NCI-H2029 (cell line): ENCODE measurements at regions not wholly inside any gene's neighbourhood (a gene's known extent, or its start where the extent isn't known, plus 50 kb on each side); places are given as distances from the start of the nearest gene placed in this dataset.
"Not testable (repeated sequence)": the region's sequence is repeated elsewhere in the genome, so short reads cannot be mapped to it uniquely, and the experiment has no call there.

Source experiments
- DNase-seq: peaks from one replicate; lab custom pipeline; 2025; lab: John Stamatoyannopoulos, UW

DNA sequence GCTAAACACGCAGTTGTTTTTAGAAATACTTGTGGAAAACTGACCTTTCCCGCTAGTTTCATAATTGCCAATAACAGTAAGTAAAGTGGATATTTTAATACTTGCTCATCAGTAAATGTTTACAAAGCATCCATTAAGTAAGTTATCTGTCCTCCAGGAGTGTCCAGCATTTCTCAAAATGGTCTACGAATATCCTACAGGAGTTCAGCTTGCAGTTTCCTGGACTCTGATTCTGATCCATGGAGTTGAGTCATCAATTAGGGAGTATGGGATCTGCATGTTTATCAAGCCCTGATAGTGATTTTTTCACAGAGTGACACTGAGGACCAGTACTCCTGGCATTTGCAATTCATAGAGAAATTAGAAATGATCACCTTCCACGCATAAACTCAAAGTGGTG, 325.2 kb upstream of the AADAT start:
- DNase-seq = no peak

DNA sequence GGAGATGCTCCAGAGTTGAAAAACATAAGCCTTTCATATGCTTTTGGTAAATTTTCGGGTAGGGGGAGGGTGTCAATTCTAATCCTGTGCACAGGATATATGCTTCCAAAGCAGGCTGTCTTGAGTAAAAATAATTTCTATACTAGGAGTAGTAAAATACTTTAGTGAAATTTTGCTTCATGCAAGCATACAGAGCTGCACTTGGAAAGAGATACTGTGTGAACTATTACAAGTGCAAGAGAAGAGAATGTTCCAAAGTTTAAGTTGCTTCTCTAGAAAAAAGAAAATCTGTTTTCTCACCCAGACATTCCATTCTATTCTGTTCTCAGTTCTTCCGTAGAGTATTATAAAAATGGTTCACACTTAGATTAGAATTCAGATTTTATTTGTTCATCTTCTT, 324.6 kb upstream of the AADAT start:
- no peak for DNase-seq

DNA sequence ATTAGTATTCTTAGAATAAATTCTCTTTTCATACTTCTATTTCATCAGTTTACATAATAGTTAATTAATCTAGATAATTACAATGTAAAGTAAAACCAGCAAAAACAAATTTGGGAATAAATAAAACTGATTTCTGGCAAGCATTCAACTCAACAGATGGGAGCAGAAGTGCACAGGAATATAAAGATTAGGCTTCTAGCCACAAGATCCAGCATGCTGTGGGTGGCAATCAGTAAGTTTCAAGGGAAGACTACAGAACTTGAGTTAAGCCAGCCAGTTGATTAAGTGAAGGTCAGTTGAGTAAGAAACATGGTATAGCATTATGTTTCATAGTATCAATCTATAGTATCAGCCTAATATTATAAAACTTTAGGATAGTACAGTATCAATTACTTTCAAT, 324.2 kb upstream of the AADAT start:
- no peak for DNase-seq

DNA sequence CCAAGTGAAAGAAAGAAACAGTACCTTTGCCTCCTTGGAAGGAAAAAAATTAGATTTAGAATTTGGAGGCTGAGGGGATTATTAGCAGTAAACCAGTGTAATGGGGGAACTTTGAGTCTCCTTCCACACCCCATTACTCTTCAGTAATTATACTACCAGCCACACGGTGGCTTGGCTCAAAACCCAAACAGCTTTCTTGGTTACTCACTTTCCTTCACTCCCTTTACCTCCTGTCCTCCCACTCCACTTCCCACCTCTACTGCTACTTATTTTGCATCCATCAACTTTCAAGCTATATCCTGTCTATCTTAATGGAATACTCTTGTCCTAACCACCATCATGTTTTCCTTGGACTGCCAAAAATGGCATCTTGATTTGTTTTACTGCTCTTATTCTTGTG, 310.6 kb upstream of the AADAT start:
- no peak for DNase-seq

DNA sequence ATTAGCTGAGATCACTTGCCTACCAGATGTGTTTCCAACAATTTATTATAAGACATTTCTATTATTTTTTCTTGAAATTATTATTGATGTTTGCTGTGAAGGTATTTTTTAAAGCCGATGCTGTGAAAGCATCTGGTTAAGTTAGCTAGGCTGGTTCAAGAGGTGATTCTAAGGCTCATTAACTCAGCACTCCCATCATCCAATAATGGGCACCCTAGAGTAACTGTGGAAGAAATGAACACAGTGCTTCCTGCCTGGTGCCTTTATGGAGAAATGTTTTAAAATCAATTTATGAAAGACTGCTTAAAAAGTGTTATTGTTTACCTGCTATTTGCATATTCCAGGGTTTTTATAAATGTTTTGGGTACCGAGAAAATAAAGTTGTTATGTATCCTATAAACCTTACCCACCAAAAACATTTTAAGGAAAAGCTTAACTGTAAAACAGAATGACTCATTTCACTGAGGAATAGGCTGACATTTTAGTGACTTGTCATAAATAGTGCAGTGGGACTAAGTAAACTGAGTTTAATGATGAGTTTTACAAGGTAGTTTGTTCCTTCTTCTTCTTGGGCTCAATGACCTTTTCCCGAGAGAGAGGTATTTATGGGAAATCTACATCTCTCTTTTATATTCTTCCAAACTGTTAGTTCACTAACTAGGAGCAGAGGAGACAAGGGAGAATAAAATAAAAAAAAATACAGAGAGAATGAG, 310.0 kb upstream of the AADAT start:
- DNase-seq = no peak

DNA sequence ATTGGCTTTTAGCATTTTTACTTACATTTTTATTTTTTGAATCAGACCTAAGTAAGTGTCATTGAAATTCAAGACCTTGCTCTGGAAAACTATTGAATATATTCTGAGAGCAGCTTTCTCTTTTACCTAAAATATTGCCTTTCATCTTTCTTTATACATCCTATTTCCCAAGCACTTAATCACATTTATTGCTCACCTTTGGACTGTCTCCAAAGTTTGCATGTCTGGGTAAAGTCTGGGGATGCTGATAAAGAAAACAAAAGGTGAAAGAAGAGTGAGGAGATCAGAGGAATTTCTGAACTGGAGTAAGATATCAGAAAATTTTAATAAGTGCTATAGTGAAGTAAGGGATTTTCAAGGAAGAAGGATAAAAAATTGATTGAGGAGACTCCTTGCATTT, 308.5 kb upstream of the AADAT start:
- DNase-seq = no peak

DNA sequence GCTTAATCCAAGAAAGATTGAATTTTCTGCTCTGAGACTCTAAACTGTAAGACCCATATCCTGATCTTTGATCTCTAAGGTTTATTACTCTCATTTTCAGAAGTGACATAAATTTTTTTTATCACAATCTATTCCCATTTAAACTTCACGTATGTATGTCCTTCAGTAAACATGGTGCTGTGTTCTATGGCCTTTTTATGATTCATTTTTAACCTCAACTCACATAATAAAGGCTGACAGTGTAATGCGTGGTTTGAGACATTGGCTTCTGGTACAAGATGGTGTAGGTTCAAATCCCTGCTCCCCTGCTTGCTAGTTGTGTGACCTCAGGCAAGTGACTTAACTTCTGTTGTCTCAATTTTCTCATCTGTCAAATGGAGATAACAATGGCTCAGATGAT, 306.0 kb upstream of the AADAT start:
- no peak for DNase-seq

DNA sequence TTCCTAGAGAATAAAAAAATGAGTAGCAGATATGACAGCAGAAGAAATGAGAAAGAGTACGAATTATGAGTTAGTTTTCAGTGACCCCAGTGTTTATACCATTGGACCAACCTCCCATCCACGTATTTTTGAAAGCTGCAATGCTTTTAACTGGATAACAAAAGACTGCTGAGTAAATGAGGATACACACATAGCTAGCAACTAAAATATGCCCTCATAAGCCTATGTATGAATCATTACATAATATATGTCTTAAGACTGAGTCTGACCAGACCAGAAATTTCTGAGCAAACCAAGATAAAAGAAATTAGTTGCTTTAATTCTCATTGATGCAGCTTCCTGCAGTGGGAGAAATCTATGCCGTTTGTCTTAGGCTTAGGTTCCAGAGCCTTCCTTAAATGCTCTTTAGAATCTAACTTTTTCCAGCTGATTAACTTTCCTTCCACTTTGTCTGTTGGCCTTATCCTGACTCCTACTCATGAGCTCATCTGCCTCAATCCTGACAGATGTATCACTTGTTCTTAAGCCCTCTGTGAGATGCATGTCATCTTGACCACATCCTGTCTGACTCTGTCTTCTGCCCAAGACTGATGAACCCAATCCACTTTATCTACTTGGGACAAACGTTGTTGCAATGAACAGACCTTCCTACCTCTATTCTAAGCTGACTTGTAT, 301.4 kb upstream of the AADAT start:
- DNase-seq = no peak

DNA sequence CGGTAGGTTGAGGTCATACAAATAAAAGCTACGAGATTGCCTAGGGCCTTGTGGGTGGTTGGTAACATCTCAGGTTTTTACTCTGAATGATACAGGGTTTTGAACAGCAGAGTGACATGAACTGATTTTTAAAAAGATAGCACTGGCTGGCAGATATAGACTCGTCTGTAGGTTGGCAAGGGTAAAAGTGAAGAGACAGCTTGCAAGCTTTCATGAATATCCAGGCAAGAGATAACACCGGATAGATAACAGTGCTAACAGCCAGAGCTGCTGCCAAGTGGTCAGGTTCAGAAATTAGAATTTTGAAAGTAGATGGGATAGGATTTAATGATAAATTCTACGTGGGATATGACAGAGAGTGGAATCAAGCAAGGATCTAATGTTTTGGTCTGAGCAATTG, 299.7 kb upstream of the AADAT start:
- no peak for DNase-seq

DNA sequence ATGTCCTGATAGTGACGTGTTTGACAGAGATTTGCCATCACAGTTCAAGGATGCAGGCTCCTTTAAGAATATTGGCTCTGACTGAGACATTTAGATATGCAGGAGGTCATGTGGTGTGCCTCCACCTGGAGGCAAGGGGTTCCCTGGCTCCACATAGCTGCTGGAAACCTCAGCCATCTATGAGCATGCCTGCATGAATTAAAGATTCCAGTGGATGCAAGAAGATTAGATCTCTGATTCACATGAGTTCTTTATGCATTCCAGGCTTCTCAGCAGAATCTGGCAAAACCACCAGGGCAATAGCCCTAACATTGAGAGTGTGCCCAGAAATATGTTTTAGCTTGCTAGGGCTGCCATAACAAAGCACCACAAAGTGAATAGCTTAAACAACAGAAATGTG, 298.5 kb upstream of the AADAT start:
- no peak for DNase-seq

DNA sequence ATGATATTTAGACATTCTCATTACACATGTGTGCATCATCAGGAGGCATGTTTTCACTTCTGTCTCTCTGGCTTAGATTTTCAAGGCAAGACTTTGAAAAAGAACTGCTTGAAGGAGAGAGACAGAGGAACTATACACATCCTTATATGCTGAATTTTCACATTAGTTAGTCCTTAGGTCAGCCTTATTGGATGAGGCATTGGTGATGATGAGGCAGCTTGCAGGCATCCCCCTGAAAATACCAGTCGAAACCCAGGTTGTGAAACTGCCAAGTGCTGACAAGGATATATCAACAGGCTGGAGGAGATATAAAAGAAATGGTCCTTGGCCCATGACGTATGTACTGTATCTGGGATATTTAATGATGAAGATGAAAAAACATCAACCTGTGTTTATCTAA, 297.2 kb upstream of the AADAT start:
- DNase-seq = no peak

DNA sequence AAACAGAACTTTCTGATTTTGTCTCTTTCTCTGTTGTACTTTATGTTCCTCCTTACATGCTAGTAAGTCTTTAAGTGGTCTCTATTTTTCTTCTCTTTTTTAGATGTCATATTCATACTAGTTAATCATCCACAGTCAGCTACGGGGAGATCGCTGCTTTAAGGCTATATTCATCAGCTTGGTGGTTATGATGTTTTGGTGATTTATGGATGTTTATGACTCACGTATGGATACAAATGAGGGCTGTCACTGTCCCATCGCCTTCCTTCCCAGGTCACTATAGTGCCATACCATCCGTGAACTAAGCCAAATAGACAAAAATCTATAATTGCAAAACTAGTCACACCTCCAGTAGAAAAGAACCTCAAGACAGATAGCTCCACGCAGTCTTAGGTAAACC, 296.8 kb upstream of the AADAT start:
- no peak for DNase-seq

DNA sequence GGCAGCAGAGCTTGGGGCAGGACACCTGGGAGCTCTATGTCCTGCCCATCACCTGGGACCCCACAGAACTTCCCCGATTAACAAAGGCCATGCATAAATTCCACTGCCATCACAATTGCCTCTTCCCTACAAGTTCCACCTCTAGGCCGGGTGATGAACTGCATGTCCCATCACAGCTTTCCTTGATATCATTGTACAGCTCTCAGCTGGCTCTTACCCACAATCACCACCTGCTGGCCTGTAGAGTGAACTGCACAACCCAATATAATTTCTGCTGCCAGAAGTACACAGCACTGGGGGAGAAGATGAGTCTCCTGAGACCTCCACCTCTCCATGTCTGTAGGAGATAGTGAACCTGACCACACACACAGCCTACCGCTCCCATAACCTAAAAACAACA, 285.0 kb upstream of the AADAT start:
- DNase-seq = no peak

DNA sequence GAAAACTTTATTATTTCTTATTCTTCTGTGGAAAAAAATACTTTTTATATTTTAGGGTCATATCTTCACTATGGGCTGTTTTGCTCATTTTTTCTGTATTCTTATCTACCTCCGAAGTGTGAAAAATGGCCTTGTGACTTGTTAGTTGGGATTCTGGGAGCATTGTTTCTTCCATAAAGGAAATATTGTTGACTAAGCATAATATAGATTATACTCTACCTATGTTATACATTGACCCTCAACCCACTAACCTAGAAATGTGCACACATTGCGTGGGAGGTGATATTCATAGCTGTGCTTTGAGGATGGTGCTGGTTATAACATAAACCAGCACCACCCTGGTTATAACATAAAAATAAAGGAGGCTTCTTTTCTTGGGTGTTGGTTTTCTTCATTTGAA, 259.2 kb upstream of the AADAT start:
- no peak for DNase-seq

DNA sequence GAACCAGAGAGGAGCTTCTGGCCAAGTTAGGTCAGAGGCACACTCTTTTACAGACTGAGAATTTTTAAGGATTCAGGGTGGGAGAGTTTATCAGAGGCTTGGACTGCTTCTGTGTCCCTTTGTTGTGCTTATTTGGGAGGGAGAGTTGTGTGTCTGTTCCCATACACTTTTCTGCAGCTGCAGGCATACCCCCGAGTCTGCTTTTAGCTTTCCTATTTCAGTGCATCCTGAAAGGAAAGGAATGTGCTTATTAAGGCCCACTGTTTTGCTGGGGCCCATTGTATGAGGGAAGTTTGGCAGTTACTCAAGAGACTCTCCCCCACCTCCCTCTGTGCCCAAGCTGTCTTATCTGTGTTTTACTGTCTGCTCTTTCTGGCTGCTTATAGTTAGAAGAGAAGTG, 257.4 kb upstream of the AADAT start:
- not testable (repeated sequence) for DNase-seq

DNA sequence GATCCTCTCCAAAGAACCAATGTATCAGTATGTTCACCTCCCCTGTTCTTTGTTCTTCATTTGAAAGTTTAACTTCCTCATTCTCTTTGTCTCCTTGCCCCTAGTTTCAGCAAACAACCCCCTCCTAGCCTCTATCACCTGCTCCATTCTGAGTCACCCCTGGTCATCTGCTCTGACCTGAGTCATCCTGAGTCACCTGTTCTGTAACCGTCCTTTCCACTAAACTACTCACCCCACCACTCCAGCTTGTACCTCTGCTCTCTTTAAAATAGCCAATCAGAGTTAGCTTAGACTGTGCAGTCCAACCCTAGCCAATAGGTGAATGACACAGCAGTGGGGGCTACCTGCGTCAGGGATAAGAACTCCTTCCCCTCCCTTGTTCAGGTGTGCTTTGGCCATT, 249.8 kb upstream of the AADAT start:
- no peak for DNase-seq

DNA sequence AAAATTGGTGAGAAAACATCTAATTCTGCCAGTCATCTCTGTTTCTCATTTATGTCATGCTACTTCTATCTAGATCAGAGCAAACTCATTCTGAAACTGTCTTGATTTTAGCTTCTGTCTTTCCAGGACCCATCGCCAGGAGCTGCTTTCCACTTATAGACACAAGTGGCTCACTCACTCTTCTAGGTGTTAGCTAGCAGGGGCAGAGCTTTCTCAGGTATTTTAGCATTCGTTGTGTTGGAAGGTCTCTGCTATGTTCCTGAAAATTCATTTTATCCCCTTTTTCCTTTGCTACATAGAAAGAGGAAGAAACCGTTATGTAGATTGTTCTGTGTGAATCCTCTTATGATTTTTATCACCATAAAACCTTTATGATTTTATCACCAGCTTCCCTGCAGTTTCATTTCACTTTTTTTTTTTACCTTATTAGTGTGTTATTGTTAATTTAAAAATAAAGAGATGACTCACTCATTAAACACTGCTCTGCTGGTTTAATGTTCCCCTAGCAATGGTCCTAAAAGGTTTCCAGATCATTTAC, 246.6 kb upstream of the AADAT start:
- DNase-seq = no peak

DNA sequence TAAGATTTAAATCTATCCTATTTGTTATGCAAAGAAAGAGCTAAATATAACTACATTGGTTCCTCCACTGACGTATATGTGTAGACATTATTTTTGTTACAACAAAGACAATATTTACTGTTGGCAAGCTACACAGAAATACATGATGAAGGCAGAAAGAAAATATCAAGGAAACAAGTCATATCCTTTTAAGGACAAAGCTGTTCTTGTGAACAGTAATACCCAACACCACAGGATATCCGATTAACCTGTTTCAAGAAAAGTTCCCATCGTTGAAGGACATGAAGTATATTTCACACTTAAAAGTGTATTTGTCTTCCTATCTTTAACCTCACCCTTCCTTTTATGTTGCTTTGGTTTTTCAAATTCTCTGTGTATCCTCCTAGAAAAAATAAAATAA, 235.8 kb upstream of the AADAT start:
- no peak for DNase-seq

DNA sequence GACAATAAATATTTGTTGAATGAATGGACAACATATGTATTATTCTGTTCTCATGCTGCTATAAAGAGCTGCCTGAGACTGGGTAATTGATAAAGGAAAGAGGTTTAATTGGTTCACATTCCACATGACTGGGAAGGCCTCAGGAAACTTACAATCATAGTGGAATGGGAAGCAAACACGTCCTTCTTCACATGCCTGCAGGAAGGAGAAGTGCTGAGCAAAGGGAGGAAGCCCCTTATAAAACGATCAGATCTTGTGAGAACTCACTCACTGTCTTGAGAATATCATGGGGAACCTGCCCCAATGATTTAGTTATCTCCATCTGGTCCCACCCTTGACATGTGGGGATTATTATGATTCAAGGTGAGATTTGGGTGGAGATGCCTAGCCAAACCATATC, 233.9 kb upstream of the AADAT start:
- no peak for DNase-seq

DNA sequence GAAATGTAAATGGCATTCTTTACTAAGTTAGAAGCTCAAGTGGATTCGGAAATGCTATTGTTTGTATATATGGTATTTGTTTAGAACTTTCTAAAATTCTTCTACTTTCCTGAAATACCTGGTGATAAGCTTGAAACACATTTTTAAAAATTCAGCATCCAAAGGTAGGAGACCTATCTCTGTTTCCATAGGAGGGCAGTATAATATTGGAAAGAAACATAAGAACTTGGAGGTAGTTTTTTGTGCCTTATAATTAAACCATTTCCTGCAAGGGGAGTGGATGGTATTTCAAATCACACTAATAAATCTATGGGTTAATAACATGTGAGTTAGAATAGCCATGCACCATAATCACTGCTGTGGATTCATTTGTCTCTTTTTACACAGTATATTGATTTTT, 217.4 kb upstream of the AADAT start:
- no peak for DNase-seq

DNA sequence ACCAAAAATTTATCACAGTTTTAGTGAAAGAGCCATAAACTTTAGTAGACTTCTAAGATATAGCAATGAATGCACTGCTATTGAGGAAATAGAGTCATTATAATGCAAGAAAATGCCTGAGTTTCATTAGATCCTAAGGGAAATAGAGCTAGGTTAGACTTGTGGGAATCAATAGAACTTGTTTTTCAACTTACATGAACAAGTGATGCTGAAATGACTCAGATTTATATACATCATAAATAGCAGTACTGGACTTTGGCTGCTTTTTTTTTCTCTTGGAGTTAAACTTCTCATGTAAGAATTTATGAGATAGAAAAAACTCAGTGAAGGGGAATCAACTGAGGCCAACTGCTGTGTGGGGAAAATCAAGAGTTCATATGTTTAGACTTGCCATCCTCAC, 216.5 kb upstream of the AADAT start:
- DNase-seq = no peak

DNA sequence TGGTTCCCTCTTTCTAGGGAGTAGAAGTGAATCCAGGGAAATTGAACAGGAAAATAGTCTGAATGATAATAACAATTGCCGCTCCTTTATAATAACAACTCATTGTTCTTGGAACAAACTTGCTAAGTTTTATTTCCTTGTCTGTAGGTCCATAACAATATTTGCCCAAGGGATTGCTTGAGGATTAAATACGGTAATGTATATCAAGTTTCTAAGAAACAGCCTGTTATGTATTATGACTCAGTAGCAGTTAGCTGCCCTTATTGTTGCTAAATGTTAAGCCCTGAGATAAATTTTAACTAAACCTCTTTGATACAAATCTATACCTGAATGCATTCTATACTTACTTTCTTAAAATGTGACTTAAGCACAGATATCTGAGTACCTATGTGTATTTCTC, 215.9 kb upstream of the AADAT start:
- no peak for DNase-seq

DNA sequence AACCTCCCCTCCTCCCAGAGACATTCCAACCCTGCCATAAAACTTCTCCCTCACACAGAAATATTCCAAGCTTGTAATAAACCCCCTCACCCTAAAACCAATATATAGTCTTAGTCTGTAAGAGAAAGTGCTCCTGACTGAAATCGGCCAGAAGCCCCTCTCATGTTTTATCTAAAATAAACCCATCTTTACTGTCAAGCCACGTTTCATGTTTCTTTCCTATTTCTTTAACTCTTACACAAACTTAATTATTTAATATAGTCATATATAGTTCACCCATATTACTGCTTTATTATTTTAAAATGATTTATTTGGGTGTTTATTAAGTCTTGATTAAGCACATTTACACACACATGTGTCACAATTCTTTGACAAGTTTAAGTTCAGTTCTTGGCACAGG, 191.3 kb upstream of the AADAT start:
- no peak for DNase-seq

DNA sequence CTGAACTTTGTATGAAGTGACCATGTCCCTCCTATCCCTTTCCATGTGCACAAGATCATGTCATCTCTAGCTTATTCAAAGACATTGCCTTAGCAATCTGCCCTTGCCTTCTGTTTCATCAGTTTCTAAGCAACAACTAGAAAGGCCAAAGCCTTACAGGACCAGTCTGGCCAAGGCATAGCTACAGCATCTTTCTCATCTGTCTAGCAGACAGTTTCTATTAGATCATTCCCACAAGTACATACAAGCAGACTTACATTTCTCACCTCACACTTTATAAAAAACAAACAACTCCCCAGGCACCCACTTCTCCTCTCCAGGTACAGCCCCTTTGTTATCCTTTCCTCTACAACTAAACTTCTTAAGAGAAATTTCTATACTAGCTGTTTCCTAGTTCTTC, 188.7 kb upstream of the AADAT start:
- no peak for DNase-seq
